ENCODE measurements at regions not wholly inside any gene's neighbourhood (a gene's known extent, or its start where the extent isn't known, plus 50 kb on each side); places are given as distances from the start of the nearest gene placed in this dataset.

GRCh38 chr4:128387600-128388351, 100.2 kb upstream of the PGRMC2 start:
- DNase-seq, result no peak

GRCh38 chr4:128386761-128387599, 99.4 kb upstream of the PGRMC2 start:
- WGBS, 2 donors, result 38 to 39% methylated on average over 15 of the region's 15 CpGs
- H3K36me3 ChIP-seq, result no peaks in the 10 kb centered on the region
- no peaks in the 10 kb centered on the region for H3K27me3 ChIP-seq
- DNase-seq (peak; percentile 84 to 87), ATAC-seq (peak; percentile 94 to 97 (median 96))
- peak overlapping the region in 2 of 10 donors; percentile 13 to 18 for H3K4me3 ChIP-seq
- H3K4me1 ChIP-seq, result peaks cover 7 to 44% (median 23%) of the 10 kb centered on the region in 9 donors
- intact Hi-C loops (cut with DNase I), result loop anchor here in 3 of 10 donors (1.0 to 10.0 kb wide), 4 partner anchors 16 to 102 kb away; partner anchors contain the start of gene PGRMC2 (in 1 of the 3)
- TF ChIP-seq CTCF (IDR thresholded peaks at IDR 0.05), result no peak
- peak overlapping the region; percentile 44 to 86 (median 79) for H3K27ac ChIP-seq
- H3K9me3 ChIP-seq, result no peaks in the 10 kb centered on the region

More at GRCh38 chr4:128387600-128388351, 100.2 kb upstream of the PGRMC2 start:
- peak in 1 of 8 donors; percentile 13 for ATAC-seq
- Histone ChIP-seq H3K4me3 (no peak overlapping the region), H3K36me3 (no peaks in the 10 kb centered on the region), H3K4me1 (peaks cover 8 to 52% (median 25%) of the 10 kb centered on the region in 9 donors), H3K9me3 (no peaks in the 10 kb centered on the region), H3K27ac (peak overlapping the region; percentile 44 to 86 (median 79)), H3K27me3 (no peaks in the 10 kb centered on the region)
- WGBS, 2 donors, result 72 to 79% methylated on average over 2 of the region's 2 CpGs
- intact Hi-C loops (cut with DNase I), result loop anchor here in 2 of 10 donors (1.0 to 10.0 kb wide), 3 partner anchors 16 to 103 kb away; partner anchors contain the start of gene PGRMC2 (in 1 of the 2)
- no peak for TF ChIP-seq CTCF (IDR thresholded peaks at IDR 0.05)

- no peak overlapping the region for H3K4me3 ChIP-seq
- peaks cover 7 to 40% (median 23%) of the 10 kb centered on the region in 9 donors for H3K4me1 ChIP-seq
- intact Hi-C loops (cut with DNase I), result loop anchor here in 3 of 10 donors (1.0 to 10.0 kb wide), 3 partner anchors 42 to 101 kb away; partner anchors contain the start of gene PGRMC2 (in 1 of the 3)
- DNase-seq, result no peak
- H3K9me3 ChIP-seq, result no peaks in the 10 kb centered on the region
- peak in 3 of 9 donors; percentile 7 to 20 (median 9) for TF ChIP-seq CTCF (IDR thresholded peaks at IDR 0.05)
- ATAC-seq, result peak in 7 of 8 donors; percentile 6 to 36 (median 26)
- WGBS, 2 donors, result 49 to 50% methylated on average over 3 of the region's 3 CpGs
- peak overlapping the region; percentile 44 to 86 (median 79) for H3K27ac ChIP-seq
- H3K27me3 ChIP-seq, result no peaks in the 10 kb centered on the region
- H3K36me3 ChIP-seq, result no peaks in the 10 kb centered on the region
Measured at GRCh38 chr4:128385683-128386304, 98.2 kb upstream of the PGRMC2 start.

Data from heart right ventricle (tissue), 16 donors.